Type B pancreatic cell (in vitro differentiated cells): ENCODE measurements at regions not wholly inside any gene's neighbourhood (a gene's known extent, or its start where the extent isn't known, plus 50 kb on each side); places are given as distances from the start of the nearest gene placed in this dataset.

Experiments used
- DNase-seq: peaks from one replicate; pipeline ENCODE4 v3.0.0; 2021; ENCODE audit warnings: mixed read lengths; ENCODE audit not compliant: unreplicated experiment; ENCODE audit errors: extremely low spot score
- H3K27ac Mint-ChIP-seq: 2 replicates; pipeline ENCODE4 v1.8.0; 2021; ENCODE audit warnings: mild to moderate bottlenecking, mixed read lengths
- H3K27me3 Mint-ChIP-seq: 2 replicates; pipeline ENCODE4 v1.8.0; 2021; ENCODE audit warnings: mixed read lengths
- H3K36me3 Mint-ChIP-seq: 2 replicates; pipeline ENCODE4 v1.8.0; 2021; ENCODE audit warnings: mixed read lengths
- H3K4me1 Mint-ChIP-seq: one replicate; pipeline ENCODE4 v1.8.0; 2021; ENCODE audit warnings: mixed read lengths; ENCODE audit not compliant: unreplicated experiment
- H3K4me3 Mint-ChIP-seq: 2 replicates; pipeline ENCODE4 v1.8.0; 2021; ENCODE audit warnings: mild to moderate bottlenecking, mixed read lengths
- H3K9me3 Mint-ChIP-seq: 2 replicates; pipeline ENCODE4 v1.8.0; 2021; ENCODE audit warnings: mixed read lengths
- TF ChIP-seq, protein P1 (sequence below): fragments of 200-600 bp; sonication (generic); conservative IDR thresholded peaks from 2 replicates; pipeline ENCODE4 v1.5.0; 2021; ENCODE audit warnings: antibody characterized with exemption, mild to moderate bottlenecking

DNA sequence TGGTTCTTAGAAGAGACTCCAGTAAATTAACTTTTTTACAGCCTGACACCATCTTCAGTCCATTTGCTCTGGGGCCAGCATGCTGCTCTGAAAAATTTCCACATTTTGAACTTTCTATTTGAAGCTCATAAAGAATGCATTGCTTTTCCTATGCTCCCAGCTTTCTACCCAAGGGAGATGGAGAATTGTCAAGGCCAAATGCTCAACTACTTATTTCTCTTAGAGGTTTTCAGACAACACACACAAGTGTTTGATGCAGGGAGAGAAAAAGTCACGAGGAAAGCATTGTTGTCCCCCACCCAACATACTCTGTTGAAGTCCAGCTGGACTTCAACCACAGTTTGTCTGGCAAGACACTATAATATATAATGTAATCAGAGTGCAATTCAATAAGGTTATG is 100.3 kb upstream of the CADPS start:
- TF ChIP-seq, protein P1, sequence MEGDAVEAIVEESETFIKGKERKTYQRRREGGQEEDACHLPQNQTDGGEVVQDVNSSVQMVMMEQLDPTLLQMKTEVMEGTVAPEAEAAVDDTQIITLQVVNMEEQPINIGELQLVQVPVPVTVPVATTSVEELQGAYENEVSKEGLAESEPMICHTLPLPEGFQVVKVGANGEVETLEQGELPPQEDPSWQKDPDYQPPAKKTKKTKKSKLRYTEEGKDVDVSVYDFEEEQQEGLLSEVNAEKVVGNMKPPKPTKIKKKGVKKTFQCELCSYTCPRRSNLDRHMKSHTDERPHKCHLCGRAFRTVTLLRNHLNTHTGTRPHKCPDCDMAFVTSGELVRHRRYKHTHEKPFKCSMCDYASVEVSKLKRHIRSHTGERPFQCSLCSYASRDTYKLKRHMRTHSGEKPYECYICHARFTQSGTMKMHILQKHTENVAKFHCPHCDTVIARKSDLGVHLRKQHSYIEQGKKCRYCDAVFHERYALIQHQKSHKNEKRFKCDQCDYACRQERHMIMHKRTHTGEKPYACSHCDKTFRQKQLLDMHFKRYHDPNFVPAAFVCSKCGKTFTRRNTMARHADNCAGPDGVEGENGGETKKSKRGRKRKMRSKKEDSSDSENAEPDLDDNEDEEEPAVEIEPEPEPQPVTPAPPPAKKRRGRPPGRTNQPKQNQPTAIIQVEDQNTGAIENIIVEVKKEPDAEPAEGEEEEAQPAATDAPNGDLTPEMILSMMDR, result no peak
- Mint-ChIP-seq H3K36me3 (no peaks in the 10 kb centered on the region), H3K4me1 (no peaks in the 10 kb centered on the region), H3K27ac (no peak overlapping the region), H3K4me3 (no peak overlapping the region), H3K27me3 (peaks cover 3% of the 10 kb centered on the region), H3K9me3 (no peaks in the 10 kb centered on the region)
- no peak for DNase-seq

GRCh38 chr3:62981962-62982361 is 106.7 kb upstream of the CADPS start:
- H3K4me3 Mint-ChIP-seq, result no peak overlapping the region
- H3K36me3 Mint-ChIP-seq, result no peaks in the 10 kb centered on the region
- H3K27ac Mint-ChIP-seq, result no peak overlapping the region

DNA sequence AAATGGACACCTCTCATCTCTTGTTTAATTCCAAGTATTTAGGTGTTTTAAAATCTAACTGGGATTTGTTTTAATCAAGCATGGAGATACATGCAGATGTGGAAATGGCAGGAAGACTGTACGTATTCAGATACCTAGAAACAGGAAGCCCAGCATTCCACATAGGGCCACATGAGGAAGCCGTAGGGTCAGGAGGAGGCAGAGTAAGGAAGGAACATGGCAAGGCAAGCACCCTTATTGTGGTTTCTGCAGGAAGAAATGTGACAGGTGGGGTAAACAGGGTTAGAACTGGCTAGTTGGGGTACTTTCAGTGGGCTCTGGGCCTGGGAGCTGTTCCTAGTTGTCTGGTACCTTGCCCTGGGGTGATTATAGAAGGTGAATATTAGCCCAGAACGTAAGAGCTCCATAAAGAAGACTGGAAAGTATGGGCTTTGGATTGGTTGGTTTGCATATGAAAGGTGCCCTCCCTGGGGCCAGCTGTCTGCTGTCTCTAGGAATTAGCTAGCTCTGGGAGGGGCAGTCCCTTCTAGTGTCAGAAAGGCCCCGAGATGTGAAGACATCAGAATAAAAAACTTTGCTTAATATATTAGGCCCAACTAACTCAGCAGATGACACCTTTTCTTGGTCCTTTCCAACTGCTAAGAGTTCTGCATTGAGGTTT is 107.7 kb upstream of the CADPS start:
- Mint-ChIP-seq H3K4me1 (peaks cover 16% of the 10 kb centered on the region), H3K27me3 (peaks cover 2% of the 10 kb centered on the region), H3K27ac (no peak overlapping the region), H3K9me3 (no peaks in the 10 kb centered on the region), H3K4me3 (no peak overlapping the region), H3K36me3 (no peaks in the 10 kb centered on the region)
- no peak for DNase-seq
- TF ChIP-seq, protein P1, result no peak

More at GRCh38 chr3:62981962-62982361, 106.7 kb upstream of the CADPS start:
- TF ChIP-seq, protein P1, result no peak
- DNase-seq, result no peak
- Mint-ChIP-seq H3K27me3 (peaks cover 2% of the 10 kb centered on the region), H3K4me1 (peaks cover 16% of the 10 kb centered on the region), H3K9me3 (no peaks in the 10 kb centered on the region)

- H3K4me1 Mint-ChIP-seq, result peaks cover 16% of the 10 kb centered on the region
- H3K4me3 Mint-ChIP-seq, result no peak overlapping the region
- TF ChIP-seq, protein P1, result no peak
- no peak overlapping the region for H3K27ac Mint-ChIP-seq
- H3K36me3 Mint-ChIP-seq, result no peaks in the 10 kb centered on the region
- no peaks in the 10 kb centered on the region for H3K9me3 Mint-ChIP-seq
- DNase-seq, result no peak
- peaks cover 8% of the 10 kb centered on the region for H3K27me3 Mint-ChIP-seq
Observed at GRCh38 chr3:62986061-62986460, 110.8 kb upstream of the CADPS start.

GRCh38 chr3:62987721-62988120 is 112.5 kb upstream of the CADPS start:
- Mint-ChIP-seq H3K36me3 (no peaks in the 10 kb centered on the region), H3K27ac (no peak overlapping the region), H3K27me3 (peaks cover 8% of the 10 kb centered on the region), H3K4me3 (no peak overlapping the region), H3K9me3 (no peaks in the 10 kb centered on the region), H3K4me1 (peaks cover under 1% of the 10 kb centered on the region)
- TF ChIP-seq, protein P1, result no peak
- DNase-seq, result no peak
